ENCODE measurements at regions not wholly inside any gene's neighbourhood (a gene's known extent, or its start where the extent isn't known, plus 50 kb on each side); places are given as distances from the start of the nearest gene placed in this dataset.

- no peak overlapping the region for H3K27ac Mint-ChIP-seq
- no peaks in the 10 kb centered on the region for H3K4me1 ChIP-seq (ENCODE audit: control insufficient read depth in 2 of 2, insufficient read depth in 2 of 2, low read length in 2 of 2)
- no peak overlapping the region for H3K27ac ChIP-seq (ENCODE audit: low read depth, low read length)
- intact Hi-C loops (cut with micrococcal nuclease): no loop called here
- no peaks in the 10 kb centered on the region for H3K27me3 ChIP-seq (ENCODE audit: control insufficient read depth in 2 of 2, insufficient read depth in 2 of 2, low read length in 2 of 2)
- no peak overlapping the region for H3K4me3 Mint-ChIP-seq
- peaks cover 0 to 4% (median 0%) of the 10 kb centered on the region in 5 donors for H3K36me3 Mint-ChIP-seq
- no peak for DNase-seq
- H3K36me3 ChIP-seq (ENCODE audit: control insufficient read depth in 2 of 3, insufficient read depth in 3 of 3, low read length in 3 of 3): no peaks in the 10 kb centered on the region
- peaks cover 0 to 11% (median 0%) of the 10 kb centered on the region in 7 donors for H3K4me1 Mint-ChIP-seq
- no peak overlapping the region for H3K4me3 ChIP-seq (ENCODE audit: low read length)
- H3K9me3 ChIP-seq (ENCODE audit: control insufficient read depth in 2 of 3, low read length in 3 of 3): no peaks in the 10 kb centered on the region
- peaks cover 0 to 4% (median 0%) of the 10 kb centered on the region in 5 donors for H3K27me3 Mint-ChIP-seq
- CTCF ChIA-PET: no interaction called here
- H3K9me3 Mint-ChIP-seq: no peaks in the 10 kb centered on the region
- POLR2A ChIA-PET: no interaction called here
- no peak for ATAC-seq
These were observed 208.4 kb downstream of the HHIPL2 start for GRCh38 chr1:222339376-222339947.

- no peak overlapping the region for H3K4me3 Mint-ChIP-seq
- intact Hi-C loops (cut with micrococcal nuclease): no loop called here
These were observed 212.3 kb downstream of the HHIPL2 start for GRCh38 chr1:222335586-222335985.

GRCh38 chr1:222334026-222334680, 213.8 kb downstream of the HHIPL2 start:
- no peak overlapping the region for H3K4me3 ChIP-seq (ENCODE audit: low read length)
- peaks cover 0 to 7% (median 0%) of the 10 kb centered on the region in 7 donors for H3K4me1 Mint-ChIP-seq
- no peak overlapping the region for H3K27ac ChIP-seq (ENCODE audit: low read depth, low read length)
- POLR2A ChIA-PET: interaction anchor here (0.5 kb wide), 1 partner anchor 1076 kb away, joined by 3 read pairs; no protein-coding TSS in a partner anchor
- H3K36me3 Mint-ChIP-seq: peaks cover 0 to 3% (median 0%) of the 10 kb centered on the region in 5 donors
- H3K27me3 ChIP-seq (ENCODE audit: control insufficient read depth in 2 of 2, insufficient read depth in 2 of 2, low read length in 2 of 2): no peaks in the 10 kb centered on the region
- DNase-seq (no peak), ATAC-seq (no peak)
- no peaks in the 10 kb centered on the region for H3K4me1 ChIP-seq (ENCODE audit: control insufficient read depth in 2 of 2, insufficient read depth in 2 of 2, low read length in 2 of 2)
- H3K9me3 ChIP-seq (ENCODE audit: control insufficient read depth in 2 of 3, low read length in 3 of 3): no peaks in the 10 kb centered on the region
- intact Hi-C loops (cut with micrococcal nuclease): no loop called here
- no peak overlapping the region for H3K4me3 Mint-ChIP-seq
- no peak overlapping the region for H3K27ac Mint-ChIP-seq
- CTCF ChIA-PET: interaction anchor here (0.8 kb wide), 1 partner anchor 127 kb away, joined by 3 read pairs; no protein-coding TSS in a partner anchor
- peaks cover 0 to 4% (median 0%) of the 10 kb centered on the region in 5 donors for H3K27me3 Mint-ChIP-seq
- peaks cover 0 to 3% (median 0%) of the 10 kb centered on the region in 11 donors for H3K9me3 Mint-ChIP-seq
- no peaks in the 10 kb centered on the region for H3K36me3 ChIP-seq (ENCODE audit: control insufficient read depth in 2 of 3, insufficient read depth in 3 of 3, low read length in 3 of 3)

More at GRCh38 chr1:222335586-222335985, 212.3 kb downstream of the HHIPL2 start:
- H3K27me3 ChIP-seq (ENCODE audit: control insufficient read depth in 2 of 2, insufficient read depth in 2 of 2, low read length in 2 of 2): no peaks in the 10 kb centered on the region
- H3K27ac ChIP-seq (ENCODE audit: low read depth, low read length): no peak overlapping the region
- H3K9me3 Mint-ChIP-seq: no peaks in the 10 kb centered on the region
- no peaks in the 10 kb centered on the region for H3K4me1 ChIP-seq (ENCODE audit: control insufficient read depth in 2 of 2, insufficient read depth in 2 of 2, low read length in 2 of 2)
- H3K4me1 Mint-ChIP-seq: peaks cover 0 to 7% (median 0%) of the 10 kb centered on the region in 7 donors
- DNase-seq: no peak
- no peaks in the 10 kb centered on the region for H3K9me3 ChIP-seq (ENCODE audit: control insufficient read depth in 2 of 3, low read length in 3 of 3)
- H3K36me3 ChIP-seq (ENCODE audit: control insufficient read depth in 2 of 3, insufficient read depth in 3 of 3, low read length in 3 of 3): no peaks in the 10 kb centered on the region
- ATAC-seq: no peak
- no peak overlapping the region for H3K27ac Mint-ChIP-seq
- peaks cover 0 to 4% (median 0%) of the 10 kb centered on the region in 5 donors for H3K27me3 Mint-ChIP-seq
- H3K4me3 ChIP-seq (ENCODE audit: low read length): no peak overlapping the region
- peaks cover 0 to 4% (median 0%) of the 10 kb centered on the region in 5 donors for H3K36me3 Mint-ChIP-seq
- POLR2A ChIA-PET: no interaction called here
- CTCF ChIA-PET: no interaction called here

DNA sequence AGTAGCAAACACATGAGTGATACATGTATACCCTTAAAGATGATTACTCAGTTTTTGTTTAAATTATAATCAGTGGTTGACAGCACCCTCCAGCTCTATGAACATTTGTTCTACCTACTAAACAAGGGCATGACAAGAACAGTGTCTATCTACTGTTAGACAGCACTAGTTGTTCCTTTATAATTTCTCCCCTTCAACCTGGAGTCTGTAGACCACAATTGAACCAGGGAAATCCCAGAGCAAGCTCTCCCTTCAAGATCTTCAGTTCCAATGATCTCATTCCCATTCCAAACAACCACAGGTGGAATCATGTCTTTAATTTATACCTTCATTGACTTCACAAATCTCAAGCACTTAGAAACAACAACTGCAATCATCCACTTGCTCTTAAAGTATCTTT, 216.1 kb downstream of the HHIPL2 start:
- POLR2A ChIA-PET: no interaction called here
- H3K36me3 ChIP-seq (ENCODE audit: control insufficient read depth in 2 of 3, insufficient read depth in 3 of 3, low read length in 3 of 3): no peaks in the 10 kb centered on the region
- Mint-ChIP-seq H3K9me3 (peaks cover 0 to 3% (median 0%) of the 10 kb centered on the region in 11 donors), H3K4me1 (peaks cover 0 to 20% (median 7%) of the 10 kb centered on the region in 7 donors), H3K27me3 (peaks cover 0 to 2% (median 0%) of the 10 kb centered on the region in 5 donors), H3K27ac (no peak overlapping the region), H3K4me3 (no peak overlapping the region), H3K36me3 (no peaks in the 10 kb centered on the region)
- no peak overlapping the region for H3K27ac ChIP-seq (ENCODE audit: low read depth, low read length)
- no peaks in the 10 kb centered on the region for H3K4me1 ChIP-seq (ENCODE audit: control insufficient read depth in 2 of 2, insufficient read depth in 2 of 2, low read length in 2 of 2)
- ATAC-seq: no peak
- no peaks in the 10 kb centered on the region for H3K27me3 ChIP-seq (ENCODE audit: control insufficient read depth in 2 of 2, insufficient read depth in 2 of 2, low read length in 2 of 2)
- CTCF ChIA-PET: interaction anchor here (1.7 kb wide), 1 partner anchor 124 kb away, joined by 3 read pairs; no protein-coding TSS in a partner anchor
- no peak for DNase-seq
- H3K9me3 ChIP-seq (ENCODE audit: control insufficient read depth in 2 of 3, low read length in 3 of 3): no peaks in the 10 kb centered on the region
- intact Hi-C loops (cut with micrococcal nuclease): no loop called here
- no peak overlapping the region for H3K4me3 ChIP-seq (ENCODE audit: low read length)

DNA sequence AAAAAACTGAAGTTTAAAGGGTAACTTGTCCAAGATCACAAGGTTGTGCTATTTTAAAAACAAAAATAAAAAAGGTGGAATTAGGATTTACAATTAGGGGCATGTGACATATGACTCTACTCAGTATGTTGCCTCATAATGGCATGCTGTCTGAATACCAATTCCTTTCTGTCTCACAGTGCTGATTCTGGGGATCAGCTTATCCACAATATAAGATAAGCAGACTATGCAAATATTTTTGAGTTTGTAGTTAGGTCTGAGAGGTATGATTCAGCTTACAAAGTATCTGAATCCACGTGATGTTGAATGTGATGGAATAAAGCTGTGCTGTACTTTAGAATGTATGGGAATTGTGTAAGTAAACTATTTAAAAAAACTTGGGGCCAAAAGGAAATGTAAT, 216.6 kb downstream of the HHIPL2 start:
- H3K27me3 Mint-ChIP-seq: peaks cover 0 to 2% (median 0%) of the 10 kb centered on the region in 5 donors
- H3K27ac Mint-ChIP-seq: no peak overlapping the region
- no peak for ATAC-seq

DNA sequence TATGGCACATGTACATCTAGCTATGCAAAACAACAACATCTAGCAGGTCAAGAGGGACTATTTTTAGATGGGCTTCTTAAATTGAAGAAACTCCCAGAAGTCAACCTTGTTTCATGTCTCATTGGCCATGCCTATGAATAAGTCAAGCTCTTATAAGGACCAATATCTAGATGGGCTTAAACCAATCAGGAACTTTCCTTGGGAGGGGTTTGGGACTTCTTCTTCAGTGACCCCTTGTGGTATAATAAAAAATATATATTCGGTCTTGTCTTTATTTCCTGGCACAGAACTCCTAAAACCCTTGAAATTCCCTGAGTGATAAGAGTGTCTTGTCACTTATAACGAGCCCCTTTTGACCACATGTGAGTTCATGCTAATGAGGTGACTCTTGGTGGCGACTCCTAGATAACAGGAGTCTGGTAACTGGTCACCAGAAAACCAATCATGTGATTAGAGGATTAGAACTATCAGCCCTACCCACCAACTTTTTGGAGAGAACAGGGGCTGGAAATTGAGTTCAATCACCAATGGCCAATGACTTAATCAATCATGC, 218.3 kb downstream of the HHIPL2 start:
- H3K27me3 ChIP-seq (ENCODE audit: control insufficient read depth in 2 of 2, insufficient read depth in 2 of 2, low read length in 2 of 2): no peaks in the 10 kb centered on the region
- Mint-ChIP-seq H3K4me3 (no peak overlapping the region), H3K27ac (no peak overlapping the region), H3K4me1 (peaks cover 0 to 25% (median 15%) of the 10 kb centered on the region in 7 donors), H3K36me3 (no peaks in the 10 kb centered on the region), H3K9me3 (peaks cover 0 to 4% (median 0%) of the 10 kb centered on the region in 11 donors), H3K27me3 (peaks cover 0 to 2% (median 0%) of the 10 kb centered on the region in 5 donors)
- ChIA-PET POLR2A (interaction anchor here (0.7 kb wide), 1 partner anchor 103 kb away, joined by 3 read pairs; no protein-coding TSS in a partner anchor), CTCF (interaction anchor here (0.5 kb wide), 1 partner anchor 1482 kb away, joined by 3 read pairs; no protein-coding TSS in a partner anchor)
- H3K36me3 ChIP-seq (ENCODE audit: control insufficient read depth in 2 of 3, insufficient read depth in 3 of 3, low read length in 3 of 3): no peaks in the 10 kb centered on the region
- no peaks in the 10 kb centered on the region for H3K4me1 ChIP-seq (ENCODE audit: control insufficient read depth in 2 of 2, insufficient read depth in 2 of 2, low read length in 2 of 2)
- ATAC-seq: no peak
- DNase-seq: no peak
- H3K4me3 ChIP-seq (ENCODE audit: low read length): no peak overlapping the region
- no peak overlapping the region for H3K27ac ChIP-seq (ENCODE audit: low read depth, low read length)
- intact Hi-C loops (cut with micrococcal nuclease): loop anchor here in 1 of 2 donors (10.0 kb wide), 1 partner anchor 125 kb away; no protein-coding TSS in a partner anchor
- no peaks in the 10 kb centered on the region for H3K9me3 ChIP-seq (ENCODE audit: control insufficient read depth in 2 of 3, low read length in 3 of 3)

More for the DNA sequence above, 216.6 kb downstream of the HHIPL2 start:
- Mint-ChIP-seq H3K4me1 (peaks cover 0 to 20% (median 10%) of the 10 kb centered on the region in 7 donors), H3K4me3 (no peak overlapping the region), H3K36me3 (no peaks in the 10 kb centered on the region), H3K9me3 (peaks cover 0 to 3% (median 0%) of the 10 kb centered on the region in 11 donors)
- Histone ChIP-seq H3K27ac (ENCODE audit: low read depth, low read length) (no peak overlapping the region), H3K4me1 (ENCODE audit: control insufficient read depth in 2 of 2, insufficient read depth in 2 of 2, low read length in 2 of 2) (no peaks in the 10 kb centered on the region), H3K36me3 (ENCODE audit: control insufficient read depth in 2 of 3, insufficient read depth in 3 of 3, low read length in 3 of 3) (no peaks in the 10 kb centered on the region), H3K4me3 (ENCODE audit: low read length) (no peak overlapping the region), H3K27me3 (ENCODE audit: control insufficient read depth in 2 of 2, insufficient read depth in 2 of 2, low read length in 2 of 2) (no peaks in the 10 kb centered on the region), H3K9me3 (ENCODE audit: control insufficient read depth in 2 of 3, low read length in 3 of 3) (no peaks in the 10 kb centered on the region)
- ChIA-PET POLR2A (interaction anchor here (0.7 kb wide), 1 partner anchor 77 kb away, joined by 3 read pairs; no protein-coding TSS in a partner anchor), CTCF (no interaction called here)
- DNase-seq: no peak
- intact Hi-C loops (cut with micrococcal nuclease): no loop called here

Data from naive thymus-derived CD4-positive, alpha-beta T cell (primary cell).